ENCODE measurements at regions not wholly inside any gene's neighbourhood (a gene's known extent, or its start where the extent isn't known, plus 50 kb on each side); places are given as distances from the start of the nearest gene placed in this dataset.

- Histone ChIP-seq H2AFZ (ENCODE audit: low read depth, low read length) (no peak overlapping the region), H3K4me2 (ENCODE audit: low read length) (no peak overlapping the region), H3K4me3 (ENCODE audit: low read length) (no peak overlapping the region), H3K4me1 (ENCODE audit: low read length) (peaks cover 17% of the 10 kb centered on the region), H3K27me3 (ENCODE audit: low read depth, low read length) (no peaks in the 10 kb centered on the region), H4K20me1 (ENCODE audit: insufficient read depth, low read length) (no peaks in the 10 kb centered on the region), H3K9me3 (ENCODE audit: insufficient read depth, low read length) (0 out of 2 replicates have a peak, but pooled peaks cover 3% of the 10 kb centered on the region), H3K9ac (ENCODE audit: low read length) (no peak overlapping the region), H3K27ac (ENCODE audit: low read length) (no peak overlapping the region), H3K36me3 (replicated peaks; ENCODE audit: low read depth, low read length) (peaks cover 3% of the 10 kb centered on the region), H3K79me2 (ENCODE audit: low read length) (no peaks in the 10 kb centered on the region)
- no peak for TF ChIP-seq EZH2phosphoT487 (IDR thresholded peaks at IDR 0.05; ENCODE audit: low read depth)
- no peak for TF ChIP-seq CTCF (IDR thresholded peaks at IDR 0.05; ENCODE audit: low read depth, low read length)
Measured at GRCh38 chr12:89899651-89900050, 191.0 kb upstream of the ATP2B1 start.

- peaks cover 14% of the 10 kb centered on the region for H3K4me1 ChIP-seq (ENCODE audit: low read length)
Measured at GRCh38 chr12:89895591-89895990, 187.0 kb upstream of the ATP2B1 start.

GRCh38 chr12:89895101-89895500 is 186.5 kb upstream of the ATP2B1 start:
- Histone ChIP-seq H3K4me1 (ENCODE audit: low read length) (peaks cover 14% of the 10 kb centered on the region), H3K79me2 (ENCODE audit: low read length) (no peaks in the 10 kb centered on the region), H2AFZ (ENCODE audit: low read depth, low read length) (no peak overlapping the region), H3K9me3 (ENCODE audit: insufficient read depth, low read length) (no peaks in the 10 kb centered on the region), H3K27ac (ENCODE audit: low read length) (no peak overlapping the region), H4K20me1 (ENCODE audit: insufficient read depth, low read length) (no peaks in the 10 kb centered on the region), H3K4me3 (ENCODE audit: low read length) (no peak overlapping the region), H3K4me2 (ENCODE audit: low read length) (no peak overlapping the region), H3K27me3 (ENCODE audit: low read depth, low read length) (no peaks in the 10 kb centered on the region), H3K9ac (ENCODE audit: low read length) (no peak overlapping the region), H3K36me3 (replicated peaks; ENCODE audit: low read depth, low read length) (no peaks in the 10 kb centered on the region)
- no peak for TF ChIP-seq CTCF (IDR thresholded peaks at IDR 0.05; ENCODE audit: low read depth, low read length)

More at GRCh38 chr12:89895591-89895990, 187.0 kb upstream of the ATP2B1 start:
- Histone ChIP-seq H3K36me3 (replicated peaks; ENCODE audit: low read depth, low read length) (no peaks in the 10 kb centered on the region), H3K9ac (ENCODE audit: low read length) (no peak overlapping the region), H3K4me2 (ENCODE audit: low read length) (no peak overlapping the region), H3K27ac (ENCODE audit: low read length) (no peak overlapping the region), H3K27me3 (ENCODE audit: low read depth, low read length) (no peaks in the 10 kb centered on the region), H3K79me2 (ENCODE audit: low read length) (no peaks in the 10 kb centered on the region), H2AFZ (ENCODE audit: low read depth, low read length) (no peak overlapping the region), H3K9me3 (ENCODE audit: insufficient read depth, low read length) (no peaks in the 10 kb centered on the region), H4K20me1 (ENCODE audit: insufficient read depth, low read length) (no peaks in the 10 kb centered on the region), H3K4me3 (ENCODE audit: low read length) (no peak overlapping the region)
- TF ChIP-seq CTCF (IDR thresholded peaks at IDR 0.05; ENCODE audit: low read depth, low read length) (no peak), EZH2phosphoT487 (IDR thresholded peaks at IDR 0.05; ENCODE audit: low read depth) (no peak)

- Histone ChIP-seq H3K27me3 (ENCODE audit: low read depth, low read length) (no peaks in the 10 kb centered on the region), H3K4me3 (ENCODE audit: low read length) (no peak overlapping the region), H3K4me1 (ENCODE audit: low read length) (peaks cover 14% of the 10 kb centered on the region), H2AFZ (ENCODE audit: low read depth, low read length) (no peak overlapping the region), H3K79me2 (ENCODE audit: low read length) (no peaks in the 10 kb centered on the region), H3K36me3 (replicated peaks; ENCODE audit: low read depth, low read length) (no peaks in the 10 kb centered on the region), H4K20me1 (ENCODE audit: insufficient read depth, low read length) (no peaks in the 10 kb centered on the region), H3K9me3 (ENCODE audit: insufficient read depth, low read length) (no peaks in the 10 kb centered on the region), H3K9ac (ENCODE audit: low read length) (no peak overlapping the region), H3K4me2 (ENCODE audit: low read length) (no peak overlapping the region), H3K27ac (ENCODE audit: low read length) (no peak overlapping the region)
- TF ChIP-seq CTCF (IDR thresholded peaks at IDR 0.05; ENCODE audit: low read depth, low read length) (no peak), EZH2phosphoT487 (IDR thresholded peaks at IDR 0.05; ENCODE audit: low read depth) (no peak)
Measured at GRCh38 chr12:89893972-89894706, 185.5 kb upstream of the ATP2B1 start.
